H9 (cell line): ENCODE measurements at regions not wholly inside any gene's neighbourhood (a gene's known extent, or its start where the extent isn't known, plus 50 kb on each side); places are given as distances from the start of the nearest gene placed in this dataset.

Experiments used
- DNase-seq: peaks from one replicate; pipeline ENCODE4 v3.0.0-alpha.2; 2017
- H2AFZ ChIP-seq: one replicate; pipeline ENCODE4 v1.6.1; 2013; ENCODE audit warnings: mild to moderate bottlenecking, low read length, control low read depth, moderate library complexity
- H2AK5ac ChIP-seq: 2 replicates; pipeline ENCODE4 v1.6.1; 2013; ENCODE audit warnings: low read length, control low read depth, mixed read lengths; ENCODE audit not compliant: insufficient read length
- H2BK120ac ChIP-seq: one replicate; pipeline ENCODE4 v1.6.1; 2013; ENCODE audit warnings: low read depth, mild to moderate bottlenecking, low read length, control low read depth, inconsistent platforms; ENCODE audit not compliant: poor library complexity, severe bottlenecking
- H2BK12ac ChIP-seq: 2 replicates; pipeline ENCODE4 v1.6.1; 2013; ENCODE audit warnings: low read length, control low read depth, mixed read lengths, low read depth; ENCODE audit not compliant: insufficient read length
- H2BK15ac ChIP-seq: 2 replicates; pipeline ENCODE4 v1.6.1; 2013; ENCODE audit warnings: low read depth, low read length, control low read depth
- H2BK20ac ChIP-seq: one replicate; pipeline ENCODE4 v1.6.1; 2013; ENCODE audit warnings: low read depth, mild to moderate bottlenecking, low read length, control low read depth, inconsistent platforms; ENCODE audit not compliant: poor library complexity, severe bottlenecking
- H2BK5ac ChIP-seq: 2 replicates; pipeline ENCODE4 v1.6.1; 2013; ENCODE audit warnings: low read length, control low read depth, mixed read lengths; ENCODE audit not compliant: insufficient read length
- H3K14ac ChIP-seq: 2 replicates; pipeline ENCODE4 v1.6.1; 2013; ENCODE audit warnings: low read length, control low read depth; ENCODE audit not compliant: insufficient read depth
- H3K18ac ChIP-seq: 2 replicates; pipeline ENCODE4 v1.6.1; 2013; ENCODE audit warnings: low read depth, mild to moderate bottlenecking, mixed read lengths, low read length, control low read depth; ENCODE audit not compliant: insufficient read length
- H3K23ac ChIP-seq: 2 replicates; pipeline ENCODE4 v1.6.1; 2013; ENCODE audit warnings: low read length, control low read depth, mixed read lengths, low read depth; ENCODE audit not compliant: insufficient read length
- H3K23me2 ChIP-seq: 2 replicates; pipeline ENCODE4 v1.6.1; 2013; ENCODE audit warnings: low read depth, mild to moderate bottlenecking, mixed read lengths, low read length, control low read depth; ENCODE audit not compliant: insufficient read length, poor library complexity, severe bottlenecking
- H3K27ac ChIP-seq: 2 replicates; pipeline ENCODE4 v1.5.1; 2013; ENCODE audit warnings: low read length, control low read depth, mixed read lengths, low read depth; ENCODE audit not compliant: insufficient read length
- H3K27me3 ChIP-seq: 2 replicates; pipeline ENCODE4 v1.6.1; 2013; ENCODE audit warnings: low read length, control low read depth, inconsistent platforms; ENCODE audit not compliant: insufficient read depth
- H3K4ac ChIP-seq: 2 replicates; pipeline ENCODE4 v1.6.1; 2013; ENCODE audit warnings: low read depth, mild to moderate bottlenecking, control low read depth, inconsistent platforms, low read length, moderate library complexity
- H3K4me1 ChIP-seq: 2 replicates; pipeline ENCODE4 v1.6.1; 2013; ENCODE audit warnings: low read length, control low read depth, inconsistent platforms; ENCODE audit not compliant: insufficient read depth
- H3K4me2 ChIP-seq: 2 replicates; pipeline ENCODE4 v1.6.1; 2013; ENCODE audit warnings: low read length, control low read depth, mixed read lengths; ENCODE audit not compliant: insufficient read length, insufficient read depth
- H3K56ac ChIP-seq: 2 replicates; pipeline ENCODE4 v1.6.1; 2013; ENCODE audit warnings: low read depth, mild to moderate bottlenecking, mixed read lengths, low read length, control low read depth; ENCODE audit not compliant: insufficient read length
- H3K79me1 ChIP-seq: 2 replicates; pipeline ENCODE4 v1.6.1; 2013; ENCODE audit warnings: low read depth, mild to moderate bottlenecking, moderate library complexity, low read length, control low read depth, inconsistent platforms; ENCODE audit not compliant: insufficient read depth, poor library complexity, severe bottlenecking
- H3K79me2 ChIP-seq: 2 replicates; pipeline ENCODE4 v1.6.1; 2013; ENCODE audit warnings: low read length, control low read depth, inconsistent platforms; ENCODE audit not compliant: insufficient read depth
- H3K9ac ChIP-seq: 2 replicates; pipeline ENCODE4 v1.6.1; 2013; ENCODE audit warnings: low read length, control low read depth, mixed read lengths; ENCODE audit not compliant: insufficient read length; ENCODE audit errors: extremely low read depth
- H3K9me3 ChIP-seq: one replicate; pipeline ENCODE4 v1.6.1; 2013; ENCODE audit warnings: low read depth, low read length, inconsistent platforms; ENCODE audit not compliant: control insufficient read depth
- H3T11ph ChIP-seq: one replicate; pipeline ENCODE4 v1.6.1; 2013; ENCODE audit warnings: mild to moderate bottlenecking, low read length, control low read depth, inconsistent platforms
- H4K20me1 ChIP-seq: one replicate; pipeline ENCODE4 v1.6.1; 2013; ENCODE audit not compliant: control insufficient read depth, insufficient read length, insufficient read depth
- H4K5ac ChIP-seq: 2 replicates; pipeline ENCODE4 v1.6.1; 2013; ENCODE audit warnings: low read depth, mild to moderate bottlenecking, mixed read lengths, low read length, control low read depth; ENCODE audit not compliant: insufficient read length
- H4K8ac ChIP-seq: replicated peaks from 2 replicates; pipeline ENCODE4 v1.6.1; 2013; ENCODE audit warnings: low read length, control low read depth, mixed read lengths, low read depth; ENCODE audit not compliant: insufficient read length
- H4K91ac ChIP-seq: 2 replicates; pipeline ENCODE4 v1.6.1; 2013; ENCODE audit warnings: low read depth, mild to moderate bottlenecking, moderate library complexity, mixed read lengths, low read length, control low read depth; ENCODE audit not compliant: insufficient read length
- H3K27ac Mint-ChIP-seq, 3 experiments: 2 replicates in 2 of 3; 3 replicates in 1 of 3; pipeline ENCODE4 v1.8.0; 2020 to 2021; ENCODE audit warnings: mixed read lengths in 3 of 3, mild to moderate bottlenecking in 1 of 3, moderate library complexity in 1 of 3
- H3K27me3 Mint-ChIP-seq: 2 replicates; pipeline ENCODE4 v1.8.0; 2021; ENCODE audit warnings: low read depth, mild to moderate bottlenecking, moderate library complexity, mixed read lengths
- H3K36me3 Mint-ChIP-seq, 3 experiments: 2 replicates in 2 of 3; 3 replicates in 1 of 3; pipeline ENCODE4 v1.8.0; 2020 to 2021; ENCODE audit warnings: low read depth in 3 of 3, mixed read lengths in 3 of 3; ENCODE audit not compliant: insufficient read depth in 1 of 3
- H3K4me1 Mint-ChIP-seq, 2 experiments: 2 replicates each; pipeline ENCODE4 v1.8.0; 2020; ENCODE audit warnings: mixed read lengths in 2 of 2
- H3K4me3 Mint-ChIP-seq, 2 experiments: 2 replicates in 1 of 2; 3 replicates in 1 of 2; pipeline ENCODE4 v1.8.0; 2020 to 2021; ENCODE audit warnings: mild to moderate bottlenecking in 2 of 2, mixed read lengths in 2 of 2, moderate library complexity in 1 of 2
- H3K9me3 Mint-ChIP-seq, 2 experiments: 2 replicates in 1 of 2; 3 replicates in 1 of 2; pipeline ENCODE4 v1.8.0; 2020; ENCODE audit warnings: mild to moderate bottlenecking in 2 of 2, mixed read lengths in 2 of 2, moderate library complexity in 1 of 2
- WGBS: extraction: QIAGEN DNeasy Blood & Tissue Kit; methylation state at CpG from one replicate; pipeline ENCODE4 v1.1.7; 2013; ENCODE audit warnings: missing lambda C conversion rate, low lambda C conversion rate, mixed read lengths; ENCODE audit not compliant: insufficient read length; ENCODE audit errors: extremely low coverage; 5-methylcytosine and 5-hydroxymethylcytosine counted together
- TF ChIP-seq, protein P1 (sequence below): fragments of 200-600 bp; sonication (generic); conservative IDR thresholded peaks from 3 replicates; pipeline ENCODE4 v1.8.0; 2021; ENCODE audit warnings: antibody characterized with exemption, mild to moderate bottlenecking

DNA sequence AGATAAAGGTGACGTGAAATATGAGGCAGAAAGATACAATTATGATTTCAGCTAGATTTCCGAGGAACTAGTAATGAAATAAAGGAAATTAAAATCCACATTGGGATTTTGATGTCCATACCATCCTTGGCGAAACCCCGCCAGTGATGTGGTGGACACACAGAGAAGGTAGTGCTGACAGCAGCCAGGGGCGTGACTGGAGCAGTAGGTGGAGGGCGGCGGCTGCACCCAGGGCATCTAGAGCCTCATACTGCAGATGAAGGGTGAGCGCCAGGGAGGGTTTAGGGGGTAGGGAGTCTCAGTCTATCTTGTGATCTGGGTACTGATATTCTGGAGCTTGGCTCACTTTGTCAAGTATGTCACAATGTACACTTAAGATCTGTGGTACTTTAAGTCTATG lies 855.5 kb upstream of the POM121L12 start:
- Mint-ChIP-seq H3K27me3 (no peaks in the 10 kb centered on the region), H3K4me3 (no peak overlapping the region), H3K4me1 (no peaks in the 10 kb centered on the region), H3K27ac (no peak overlapping the region), H3K36me3 (peaks cover 8 to 16% (median 16%) of the 10 kb centered on the region in 3 experiments), H3K9me3 (peaks cover 10 to 16% of the 10 kb centered on the region in 2 experiments)
- Histone ChIP-seq H3K79me1 (no peaks in the 10 kb centered on the region), H4K5ac (no peak overlapping the region), H3K9me3 (peaks cover 6% of the 10 kb centered on the region), H4K91ac (no peak overlapping the region), H3K4me1 (no peaks in the 10 kb centered on the region), H3K9ac (no peak overlapping the region), H2BK5ac (no peak overlapping the region), H2AFZ (no peak overlapping the region), H4K8ac (no peak overlapping the region), H3K4me2 (no peak overlapping the region), H3K18ac (no peak overlapping the region), H3K23me2 (no peaks in the 10 kb centered on the region), H2BK15ac (no peak overlapping the region), H3K23ac (no peak overlapping the region), H2AK5ac (no peak overlapping the region), H2BK120ac (no peak overlapping the region), H2BK12ac (no peak overlapping the region), H3K79me2 (no peaks in the 10 kb centered on the region), H3T11ph (no peak overlapping the region), H4K20me1 (no peaks in the 10 kb centered on the region), H3K27ac (no peak overlapping the region), H2BK20ac (no peak overlapping the region), H3K27me3 (no peaks in the 10 kb centered on the region), H3K14ac (no peak overlapping the region), H3K56ac (no peak overlapping the region), H3K4ac (no peak overlapping the region)
- WGBS, result no CpG with 5 or more reads among the region's 8 CpGs
- DNase-seq, result no peak
- TF ChIP-seq, protein P1, sequence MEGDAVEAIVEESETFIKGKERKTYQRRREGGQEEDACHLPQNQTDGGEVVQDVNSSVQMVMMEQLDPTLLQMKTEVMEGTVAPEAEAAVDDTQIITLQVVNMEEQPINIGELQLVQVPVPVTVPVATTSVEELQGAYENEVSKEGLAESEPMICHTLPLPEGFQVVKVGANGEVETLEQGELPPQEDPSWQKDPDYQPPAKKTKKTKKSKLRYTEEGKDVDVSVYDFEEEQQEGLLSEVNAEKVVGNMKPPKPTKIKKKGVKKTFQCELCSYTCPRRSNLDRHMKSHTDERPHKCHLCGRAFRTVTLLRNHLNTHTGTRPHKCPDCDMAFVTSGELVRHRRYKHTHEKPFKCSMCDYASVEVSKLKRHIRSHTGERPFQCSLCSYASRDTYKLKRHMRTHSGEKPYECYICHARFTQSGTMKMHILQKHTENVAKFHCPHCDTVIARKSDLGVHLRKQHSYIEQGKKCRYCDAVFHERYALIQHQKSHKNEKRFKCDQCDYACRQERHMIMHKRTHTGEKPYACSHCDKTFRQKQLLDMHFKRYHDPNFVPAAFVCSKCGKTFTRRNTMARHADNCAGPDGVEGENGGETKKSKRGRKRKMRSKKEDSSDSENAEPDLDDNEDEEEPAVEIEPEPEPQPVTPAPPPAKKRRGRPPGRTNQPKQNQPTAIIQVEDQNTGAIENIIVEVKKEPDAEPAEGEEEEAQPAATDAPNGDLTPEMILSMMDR, result no peak
